ENCODE measurements at regions not wholly inside any gene's neighbourhood (a gene's known extent, or its start where the extent isn't known, plus 50 kb on each side); places are given as distances from the start of the nearest gene placed in this dataset.

DNA sequence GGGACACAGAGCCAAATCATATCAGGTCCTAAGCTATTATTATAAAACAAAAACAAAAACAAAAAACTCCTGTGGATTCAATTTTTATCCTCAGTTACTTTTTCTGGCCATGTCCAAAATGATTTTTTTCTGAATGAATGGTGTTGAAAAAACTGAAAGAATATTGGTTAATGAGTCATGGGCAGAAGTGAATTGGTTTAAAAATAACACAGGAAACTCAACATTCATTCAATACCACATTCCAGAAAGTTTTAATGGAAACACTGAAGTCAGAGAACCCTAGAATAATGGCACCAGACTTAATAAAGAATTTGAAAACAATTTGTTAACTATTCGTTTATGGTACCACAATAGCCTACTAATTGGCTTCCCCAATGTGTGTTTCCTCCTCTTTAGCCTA is 102.4 kb upstream of the CDH9 start:
- TF ChIP-seq, protein P1, sequence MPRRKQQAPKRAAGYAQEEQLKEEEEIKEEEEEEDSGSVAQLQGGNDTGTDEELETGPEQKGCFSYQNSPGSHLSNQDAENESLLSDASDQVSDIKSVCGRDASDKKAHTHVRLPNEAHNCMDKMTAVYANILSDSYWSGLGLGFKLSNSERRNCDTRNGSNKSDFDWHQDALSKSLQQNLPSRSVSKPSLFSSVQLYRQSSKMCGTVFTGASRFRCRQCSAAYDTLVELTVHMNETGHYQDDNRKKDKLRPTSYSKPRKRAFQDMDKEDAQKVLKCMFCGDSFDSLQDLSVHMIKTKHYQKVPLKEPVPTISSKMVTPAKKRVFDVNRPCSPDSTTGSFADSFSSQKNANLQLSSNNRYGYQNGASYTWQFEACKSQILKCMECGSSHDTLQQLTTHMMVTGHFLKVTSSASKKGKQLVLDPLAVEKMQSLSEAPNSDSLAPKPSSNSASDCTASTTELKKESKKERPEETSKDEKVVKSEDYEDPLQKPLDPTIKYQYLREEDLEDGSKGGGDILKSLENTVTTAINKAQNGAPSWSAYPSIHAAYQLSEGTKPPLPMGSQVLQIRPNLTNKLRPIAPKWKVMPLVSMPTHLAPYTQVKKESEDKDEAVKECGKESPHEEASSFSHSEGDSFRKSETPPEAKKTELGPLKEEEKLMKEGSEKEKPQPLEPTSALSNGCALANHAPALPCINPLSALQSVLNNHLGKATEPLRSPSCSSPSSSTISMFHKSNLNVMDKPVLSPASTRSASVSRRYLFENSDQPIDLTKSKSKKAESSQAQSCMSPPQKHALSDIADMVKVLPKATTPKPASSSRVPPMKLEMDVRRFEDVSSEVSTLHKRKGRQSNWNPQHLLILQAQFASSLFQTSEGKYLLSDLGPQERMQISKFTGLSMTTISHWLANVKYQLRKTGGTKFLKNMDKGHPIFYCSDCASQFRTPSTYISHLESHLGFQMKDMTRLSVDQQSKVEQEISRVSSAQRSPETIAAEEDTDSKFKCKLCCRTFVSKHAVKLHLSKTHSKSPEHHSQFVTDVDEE (CRISPR knock-in tag; IDR thresholded peaks at IDR 0.05) = no peak
- no peak for TF ChIP-seq ZNF70 (CRISPR knock-in tag; IDR thresholded peaks at IDR 0.05)
- TF ChIP-seq RARB (CRISPR knock-in tag; IDR thresholded peaks at IDR 0.05) = no peak
- TF ChIP-seq ARNTL (CRISPR knock-in tag; IDR thresholded peaks at IDR 0.05; ENCODE audit: borderline replicate concordance, low read depth) = no peak
- TF ChIP-seq, protein P2, sequence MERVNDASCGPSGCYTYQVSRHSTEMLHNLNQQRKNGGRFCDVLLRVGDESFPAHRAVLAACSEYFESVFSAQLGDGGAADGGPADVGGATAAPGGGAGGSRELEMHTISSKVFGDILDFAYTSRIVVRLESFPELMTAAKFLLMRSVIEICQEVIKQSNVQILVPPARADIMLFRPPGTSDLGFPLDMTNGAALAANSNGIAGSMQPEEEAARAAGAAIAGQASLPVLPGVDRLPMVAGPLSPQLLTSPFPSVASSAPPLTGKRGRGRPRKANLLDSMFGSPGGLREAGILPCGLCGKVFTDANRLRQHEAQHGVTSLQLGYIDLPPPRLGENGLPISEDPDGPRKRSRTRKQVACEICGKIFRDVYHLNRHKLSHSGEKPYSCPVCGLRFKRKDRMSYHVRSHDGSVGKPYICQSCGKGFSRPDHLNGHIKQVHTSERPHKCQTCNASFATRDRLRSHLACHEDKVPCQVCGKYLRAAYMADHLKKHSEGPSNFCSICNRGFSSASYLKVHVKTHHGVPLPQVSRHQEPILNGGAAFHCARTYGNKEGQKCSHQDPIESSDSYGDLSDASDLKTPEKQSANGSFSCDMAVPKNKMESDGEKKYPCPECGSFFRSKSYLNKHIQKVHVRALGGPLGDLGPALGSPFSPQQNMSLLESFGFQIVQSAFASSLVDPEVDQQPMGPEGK (CRISPR knock-in tag; IDR thresholded peaks at IDR 0.05; ENCODE audit: borderline replicate concordance) = no peak
- TF ChIP-seq CSDC2 (CRISPR knock-in tag; IDR thresholded peaks at IDR 0.05) = no peak
- TF ChIP-seq GLIS3 (CRISPR knock-in tag; IDR thresholded peaks at IDR 0.05) = no peak
- TF ChIP-seq, protein P3, sequence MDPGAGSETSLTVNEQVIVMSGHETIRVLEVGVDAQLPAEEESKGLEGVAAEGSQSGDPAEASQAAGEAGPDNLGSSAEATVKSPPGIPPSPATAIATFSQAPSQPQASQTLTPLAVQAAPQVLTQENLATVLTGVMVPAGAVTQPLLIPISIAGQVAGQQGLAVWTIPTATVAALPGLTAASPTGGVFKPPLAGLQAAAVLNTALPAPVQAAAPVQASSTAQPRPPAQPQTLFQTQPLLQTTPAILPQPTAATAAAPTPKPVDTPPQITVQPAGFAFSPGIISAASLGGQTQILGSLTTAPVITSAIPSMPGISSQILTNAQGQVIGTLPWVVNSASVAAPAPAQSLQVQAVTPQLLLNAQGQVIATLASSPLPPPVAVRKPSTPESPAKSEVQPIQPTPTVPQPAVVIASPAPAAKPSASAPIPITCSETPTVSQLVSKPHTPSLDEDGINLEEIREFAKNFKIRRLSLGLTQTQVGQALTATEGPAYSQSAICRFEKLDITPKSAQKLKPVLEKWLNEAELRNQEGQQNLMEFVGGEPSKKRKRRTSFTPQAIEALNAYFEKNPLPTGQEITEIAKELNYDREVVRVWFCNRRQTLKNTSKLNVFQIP (CRISPR knock-in tag; IDR thresholded peaks at IDR 0.05; ENCODE audit: borderline replicate concordance, low read depth) = no peak
- TF ChIP-seq ZNF565 (CRISPR knock-in tag; conservative IDR thresholded peaks at IDR 0.05; ENCODE audit: low read depth) = no peak
- TF ChIP-seq, protein P4, sequence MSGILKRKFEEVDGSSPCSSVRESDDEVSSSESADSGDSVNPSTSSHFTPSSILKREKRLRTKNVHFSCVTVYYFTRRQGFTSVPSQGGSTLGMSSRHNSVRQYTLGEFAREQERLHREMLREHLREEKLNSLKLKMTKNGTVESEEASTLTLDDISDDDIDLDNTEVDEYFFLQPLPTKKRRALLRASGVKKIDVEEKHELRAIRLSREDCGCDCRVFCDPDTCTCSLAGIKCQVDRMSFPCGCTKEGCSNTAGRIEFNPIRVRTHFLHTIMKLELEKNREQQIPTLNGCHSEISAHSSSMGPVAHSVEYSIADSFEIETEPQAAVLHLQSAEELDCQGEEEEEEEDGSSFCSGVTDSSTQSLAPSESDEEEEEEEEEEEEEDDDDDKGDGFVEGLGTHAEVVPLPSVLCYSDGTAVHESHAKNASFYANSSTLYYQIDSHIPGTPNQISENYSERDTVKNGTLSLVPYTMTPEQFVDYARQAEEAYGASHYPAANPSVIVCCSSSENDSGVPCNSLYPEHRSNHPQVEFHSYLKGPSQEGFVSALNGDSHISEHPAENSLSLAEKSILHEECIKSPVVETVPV (CRISPR knock-in tag; IDR thresholded peaks at IDR 0.05) = no peak
- no peak for TF ChIP-seq ZFP3 (CRISPR knock-in tag; IDR thresholded peaks at IDR 0.05)

All from SK-N-SH treated with all-trans-retinoic acid at 6 μM for 48 hours (cell line).